Neuronal stem cell (in vitro differentiated cells): ENCODE measurements at regions not wholly inside any gene's neighbourhood (a gene's known extent, or its start where the extent isn't known, plus 50 kb on each side); places are given as distances from the start of the nearest gene placed in this dataset.

ENCODE experiments used
- DNase-seq: peaks from one replicate; pipeline ENCODE4 v3.0.0-alpha.2; 2013; ENCODE audit warnings: low spot score
- H2AFZ ChIP-seq: one replicate; pipeline ENCODE4 v1.6.1; 2013; ENCODE audit warnings: mild to moderate bottlenecking, low read length, inconsistent platforms
- H2AK5ac ChIP-seq: 2 replicates; pipeline ENCODE4 v1.6.1; 2013; ENCODE audit warnings: low read depth, mild to moderate bottlenecking, inconsistent platforms, low read length, moderate library complexity, mixed read lengths
- H2BK120ac ChIP-seq: 2 replicates; pipeline ENCODE4 v1.6.1; 2013; ENCODE audit warnings: low read depth, mild to moderate bottlenecking, inconsistent platforms, low read length, moderate library complexity, mixed read lengths
- H2BK12ac ChIP-seq: one replicate; pipeline ENCODE4 v1.6.1; 2013; ENCODE audit warnings: low read length, inconsistent platforms
- H2BK15ac ChIP-seq: 2 replicates; pipeline ENCODE4 v1.6.1; 2013; ENCODE audit warnings: mild to moderate bottlenecking, low read length, inconsistent platforms, mixed read lengths
- H2BK5ac ChIP-seq: one replicate; pipeline ENCODE4 v1.6.1; 2013; ENCODE audit warnings: inconsistent platforms, mild to moderate bottlenecking, low read length, moderate library complexity
- H3K14ac ChIP-seq: one replicate; pipeline ENCODE4 v1.6.1; 2013; ENCODE audit warnings: low read length, inconsistent platforms
- H3K18ac ChIP-seq: 2 replicates; pipeline ENCODE4 v1.6.1; 2013; ENCODE audit warnings: low read length, inconsistent platforms
- H3K23ac ChIP-seq: 2 replicates; pipeline ENCODE4 v1.6.1; 2013; ENCODE audit warnings: low read depth, mild to moderate bottlenecking, mixed read lengths, low read length, inconsistent platforms; ENCODE audit not compliant: poor library complexity
- H3K27ac ChIP-seq: replicated peaks from 3 replicates; pipeline ENCODE4 v1.5.1; 2013; ENCODE audit warnings: low read length, inconsistent platforms
- H3K27me3 ChIP-seq, 3 experiments: 2 replicates each; pipeline ENCODE4 v1.6.1; 2013; ENCODE audit warnings: low read length in 3 of 3, mild to moderate bottlenecking in 2 of 3, inconsistent platforms in 1 of 3, low read depth in 1 of 3, mixed read lengths in 1 of 3, moderate library complexity in 1 of 3; ENCODE audit not compliant: control insufficient read depth in 3 of 3, insufficient read depth in 3 of 3
- H3K36me3 ChIP-seq, 2 donors: replicated peaks in 1 of 2; 2 replicates each; pipeline ENCODE4 v1.6.1; 2013; ENCODE audit warnings: low read length in 2 of 2; ENCODE audit not compliant: control insufficient read depth in 2 of 2, insufficient read depth in 2 of 2
- H3K4ac ChIP-seq: 2 replicates; pipeline ENCODE4 v1.6.1; 2013; ENCODE audit warnings: inconsistent platforms, mild to moderate bottlenecking, low read length, moderate library complexity
- H3K4me1 ChIP-seq, 2 donors: 1 replicate in 1 of 2; 2 replicates in 1 of 2; pipeline ENCODE4 v1.6.1; 2013; ENCODE audit warnings: low read length in 2 of 2, low read depth in 1 of 2; ENCODE audit not compliant: control insufficient read depth in 2 of 2, insufficient read depth in 1 of 2
- H3K4me2 ChIP-seq: one replicate; pipeline ENCODE4 v1.6.1; 2013; ENCODE audit warnings: mild to moderate bottlenecking, low read length, inconsistent platforms; ENCODE audit not compliant: insufficient read depth, poor library complexity, severe bottlenecking
- H3K4me3 ChIP-seq, 2 donors: 2 replicates each; pipeline ENCODE4 v1.5.1; 2013; ENCODE audit warnings: low read length in 2 of 2, mild to moderate bottlenecking in 2 of 2, inconsistent platforms in 1 of 2, moderate library complexity in 1 of 2
- H3K79me1 ChIP-seq: one replicate; pipeline ENCODE4 v1.6.1; 2013; ENCODE audit warnings: low read depth, mild to moderate bottlenecking, inconsistent platforms, low read length, moderate library complexity
- H3K9ac ChIP-seq: one replicate; pipeline ENCODE4 v1.6.1; 2013; ENCODE audit warnings: mild to moderate bottlenecking, low read depth, low read length, inconsistent platforms; ENCODE audit not compliant: poor library complexity
- H3K9me3 ChIP-seq, 2 donors: replicated peaks in 1 of 2; 2 replicates each; pipeline versions ENCODE3 to v1.6.1; 2013; ENCODE audit warnings: low read length in 2 of 2, mild to moderate bottlenecking in 2 of 2, inconsistent platforms in 1 of 2, low read depth in 1 of 2, mixed read lengths in 1 of 2, moderate library complexity in 1 of 2; ENCODE audit not compliant: control insufficient read depth in 2 of 2, insufficient read depth in 1 of 2
- H4K8ac ChIP-seq: one replicate; pipeline ENCODE4 v1.6.1; 2013; ENCODE audit warnings: low read depth, mild to moderate bottlenecking, inconsistent platforms, low read length, moderate library complexity
- H4K91ac ChIP-seq: one replicate; pipeline ENCODE4 v1.6.1; 2013; ENCODE audit warnings: low read length, low read depth, mild to moderate bottlenecking, inconsistent platforms; ENCODE audit not compliant: poor library complexity
- WGBS, 2 donors: extraction: QIAGEN DNeasy Blood & Tissue Kit; methylation state at CpG; one replicate each; pipeline ENCODE4 v1.1.7; 2013; ENCODE audit warnings: missing lambda C conversion rate in 2 of 2, mixed read lengths in 1 of 2; ENCODE audit not compliant: insufficient read length in 2 of 2, insufficient replicate concordance in 1 of 2; ENCODE audit errors: extremely low coverage in 2 of 2; 5-methylcytosine and 5-hydroxymethylcytosine counted together

GRCh38 chr13:74064805-74065312 lies 69.3 kb downstream of the KLF12 start:
- Histone ChIP-seq H2AFZ (no peak overlapping the region), H2BK120ac (no peak overlapping the region), H3K36me3 (peaks cover 0 to 8% of the 10 kb centered on the region in 2 donors), H4K8ac (no peak overlapping the region), H3K9ac (no peak overlapping the region), H3K14ac (no peak overlapping the region), H3K4ac (no peak overlapping the region), H3K27me3 (no peaks in the 10 kb centered on the region), H2BK15ac (no peak overlapping the region), H2AK5ac (no peak overlapping the region), H4K91ac (no peak overlapping the region), H2BK12ac (no peak overlapping the region), H3K27ac (no peak overlapping the region), H3K4me3 (no peak overlapping the region), H3K23ac (no peak overlapping the region), H3K79me1 (no peaks in the 10 kb centered on the region), H3K4me1 (peaks cover 3 to 12% of the 10 kb centered on the region in 2 donors), H3K9me3 (peaks cover 0 to 11% of the 10 kb centered on the region in 2 donors), H2BK5ac (no peak overlapping the region), H3K4me2 (no peak overlapping the region), H3K18ac (no peak overlapping the region)
- WGBS, 2 donors, result no CpG with 5 or more reads among the region's 1 CpG
- DNase-seq, result no peak

GRCh38 chr13:74063533-74064100 lies 70.6 kb downstream of the KLF12 start:
- Histone ChIP-seq H3K36me3 (peaks cover 0 to 8% of the 10 kb centered on the region in 2 donors), H2AFZ (no peak overlapping the region), H3K27me3 (no peaks in the 10 kb centered on the region), H2BK15ac (no peak overlapping the region), H3K9ac (no peak overlapping the region), H3K27ac (no peak overlapping the region), H2BK12ac (no peak overlapping the region), H4K8ac (no peak overlapping the region), H3K4me1 (peaks cover 3 to 12% of the 10 kb centered on the region in 2 donors), H3K18ac (no peak overlapping the region), H3K4me2 (no peak overlapping the region), H2BK5ac (no peak overlapping the region), H3K14ac (no peak overlapping the region), H3K4me3 (no peak overlapping the region), H3K9me3 (peaks cover 0 to 16% of the 10 kb centered on the region in 2 donors), H3K79me1 (no peaks in the 10 kb centered on the region), H2AK5ac (no peak overlapping the region), H3K23ac (no peak overlapping the region), H3K4ac (no peak overlapping the region), H2BK120ac (no peak overlapping the region), H4K91ac (no peak overlapping the region)
- no peak for DNase-seq

GRCh38 chr13:74062933-74063332 lies 71.3 kb downstream of the KLF12 start:
- no peak overlapping the region for H3K4me3 ChIP-seq

GRCh38 chr13:74061926-74062595 lies 72.1 kb downstream of the KLF12 start:
- no peak for DNase-seq
- Histone ChIP-seq H3K18ac (no peak overlapping the region), H4K8ac (no peak overlapping the region), H3K4me3 (no peak overlapping the region), H4K91ac (no peak overlapping the region), H2BK12ac (no peak overlapping the region), H2AFZ (no peak overlapping the region), H3K27ac (no peak overlapping the region), H3K14ac (no peak overlapping the region), H3K9ac (no peak overlapping the region), H3K4me1 (peaks cover 6 to 15% of the 10 kb centered on the region in 2 donors), H2BK5ac (no peak overlapping the region), H3K9me3 (peaks cover 0 to 16% of the 10 kb centered on the region in 2 donors), H3K4ac (no peak overlapping the region), H2BK15ac (no peak overlapping the region), H3K36me3 (peaks cover 0 to 8% of the 10 kb centered on the region in 2 donors), H3K4me2 (no peak overlapping the region), H3K27me3 (no peaks in the 10 kb centered on the region), H3K79me1 (no peaks in the 10 kb centered on the region), H2AK5ac (no peak overlapping the region), H3K23ac (no peak overlapping the region), H2BK120ac (no peak overlapping the region)
- no CpG with 5 or more reads among the region's 3 CpGs for WGBS, 2 donors

More at GRCh38 chr13:74062933-74063332, 71.3 kb downstream of the KLF12 start:
- H3K27ac ChIP-seq, result no peak overlapping the region
- H4K8ac ChIP-seq, result no peak overlapping the region
- no peak overlapping the region for H2BK12ac ChIP-seq
- H3K9me3 ChIP-seq, result peaks cover 0 to 16% of the 10 kb centered on the region in 2 donors
- no peak overlapping the region for H2AK5ac ChIP-seq
- no peak overlapping the region for H3K18ac ChIP-seq
- no peak overlapping the region for H3K4ac ChIP-seq
- H3K14ac ChIP-seq, result no peak overlapping the region
- no peak overlapping the region for H2BK15ac ChIP-seq
- peaks cover 3 to 12% of the 10 kb centered on the region in 2 donors for H3K4me1 ChIP-seq
- no peak overlapping the region for H2AFZ ChIP-seq
- H2BK120ac ChIP-seq, result no peak overlapping the region
- H3K4me2 ChIP-seq, result no peak overlapping the region
- no peaks in the 10 kb centered on the region for H3K79me1 ChIP-seq
- no peak for DNase-seq
- H3K27me3 ChIP-seq, result no peaks in the 10 kb centered on the region
- no peak overlapping the region for H4K91ac ChIP-seq
- H3K23ac ChIP-seq, result no peak overlapping the region
- no peak overlapping the region for H2BK5ac ChIP-seq
- peaks cover 0 to 8% of the 10 kb centered on the region in 2 donors for H3K36me3 ChIP-seq
- WGBS, 2 donors, result no CpG with 5 or more reads among the region's 6 CpGs
- no peak overlapping the region for H3K9ac ChIP-seq
